Fibroblast of skin of abdomen (primary cell): ENCODE measurements at regions not wholly inside any gene's neighbourhood (a gene's known extent, or its start where the extent isn't known, plus 50 kb on each side); places are given as distances from the start of the nearest gene placed in this dataset.
A peak's percentile ranks its signal among the peaks of the same experiment; 100 is the strongest.

Experiments used
- DNase-seq: peaks from one replicate; pipeline ENCODE4 v3.0.0-alpha.2; 2013

DNA sequence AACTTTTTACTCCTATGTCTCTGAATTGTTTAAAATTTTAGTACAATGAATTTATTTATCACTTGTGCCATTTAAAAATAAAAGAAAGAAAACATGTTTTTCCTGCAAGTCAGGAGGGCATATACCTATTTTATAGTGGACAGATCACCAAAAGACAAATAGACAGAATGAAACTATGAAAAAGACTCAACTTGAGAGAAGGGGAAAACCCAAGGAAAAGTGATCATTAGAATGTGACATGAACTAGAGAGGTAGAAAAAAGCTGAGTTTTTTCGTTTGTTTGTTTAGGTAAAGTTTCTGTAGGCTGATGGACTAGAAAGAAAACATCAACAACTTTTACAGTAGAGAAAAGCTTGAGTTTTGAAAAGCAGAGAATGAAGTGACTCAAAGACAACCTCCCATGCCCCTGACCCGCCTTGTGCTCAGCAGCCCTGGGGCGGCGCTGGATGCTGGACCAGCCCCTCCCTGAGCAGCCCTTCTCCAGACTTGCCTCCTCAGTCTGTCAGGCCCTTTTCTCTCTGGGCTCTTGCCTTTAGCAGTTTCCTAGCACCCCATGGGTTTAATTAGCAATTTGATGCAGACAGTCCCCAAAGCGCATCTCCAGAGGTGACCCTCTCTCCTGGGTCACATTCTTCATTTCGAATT is 95.1 kb upstream of the ARID2 start:
- no peak for DNase-seq

DNA sequence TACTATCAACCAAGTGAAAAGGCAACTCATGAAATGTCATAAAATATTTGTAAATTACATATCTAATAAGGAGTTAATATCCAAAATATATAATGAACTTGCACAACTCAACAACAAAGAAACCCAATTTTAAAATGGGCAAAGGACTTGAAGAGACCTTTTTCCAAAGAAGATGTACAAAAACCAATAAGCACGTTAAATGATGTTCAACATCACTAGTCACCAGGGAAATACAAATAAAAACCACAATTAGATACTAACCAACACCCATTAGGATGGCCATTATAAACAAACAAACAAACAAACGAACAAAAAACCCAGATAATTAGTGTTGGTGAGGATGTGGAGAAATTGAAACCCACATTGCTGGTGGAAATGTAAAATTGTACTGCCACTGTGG is 92.3 kb upstream of the ARID2 start:
- no peak for DNase-seq

DNA sequence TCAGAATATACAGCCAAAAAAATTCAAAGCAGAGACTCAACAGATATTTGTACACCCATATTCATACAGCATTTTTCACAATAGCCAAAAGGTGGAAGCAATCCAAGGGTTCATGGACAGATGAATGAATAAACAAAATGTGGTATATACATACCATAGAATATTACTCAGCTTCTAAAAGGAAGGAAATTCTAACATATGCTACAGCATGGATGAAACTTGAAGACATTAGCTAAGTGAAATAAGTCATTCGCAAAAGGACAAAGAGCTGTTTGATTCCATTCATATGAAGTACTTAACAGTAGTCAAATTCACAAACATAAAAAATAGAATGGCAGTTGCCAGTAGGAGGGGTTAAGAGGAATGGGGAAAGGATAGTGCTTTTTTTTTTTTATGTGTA is 91.8 kb upstream of the ARID2 start:
- DNase-seq = peak; percentile 78

DNA sequence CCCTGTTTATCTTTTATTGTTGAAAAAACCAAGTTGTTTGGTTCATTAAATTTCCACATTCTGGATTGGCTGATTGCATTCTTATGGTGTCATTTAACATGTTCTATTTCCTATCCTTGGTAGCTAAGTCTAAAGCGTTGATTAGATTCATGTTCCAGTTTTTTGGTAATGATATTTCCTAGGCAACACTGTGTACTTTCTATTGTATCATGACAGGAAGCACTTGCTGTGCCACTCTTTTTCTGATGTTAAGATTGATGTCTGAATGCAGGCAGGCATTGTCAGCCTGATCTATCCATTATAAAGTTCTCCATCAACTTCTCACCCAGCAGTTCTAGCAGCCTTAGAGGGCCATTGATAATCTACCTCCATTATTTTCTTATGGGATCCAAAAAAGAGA is 91.1 kb upstream of the ARID2 start:
- no peak for DNase-seq

DNA sequence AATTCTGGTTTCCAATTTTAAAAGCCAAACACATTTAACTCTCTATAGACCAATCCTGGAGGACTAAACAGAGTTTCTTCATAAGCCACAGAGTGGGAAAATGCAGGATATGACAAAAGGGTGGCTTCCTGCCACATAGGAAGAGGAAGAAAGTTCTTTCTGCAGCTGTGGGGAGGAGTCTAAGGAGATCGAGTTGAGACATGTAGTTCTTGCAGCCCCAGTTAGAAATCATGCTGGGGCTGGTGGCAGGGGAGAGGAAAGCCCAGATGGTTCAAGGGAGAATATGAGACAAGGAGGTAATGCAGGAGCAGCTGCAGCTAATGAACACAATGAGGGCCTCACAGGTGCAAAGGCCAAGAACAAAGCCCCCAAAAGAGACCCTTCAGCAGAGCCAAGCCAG is 85.0 kb upstream of the ARID2 start:
- peak; percentile 38 for DNase-seq

DNA sequence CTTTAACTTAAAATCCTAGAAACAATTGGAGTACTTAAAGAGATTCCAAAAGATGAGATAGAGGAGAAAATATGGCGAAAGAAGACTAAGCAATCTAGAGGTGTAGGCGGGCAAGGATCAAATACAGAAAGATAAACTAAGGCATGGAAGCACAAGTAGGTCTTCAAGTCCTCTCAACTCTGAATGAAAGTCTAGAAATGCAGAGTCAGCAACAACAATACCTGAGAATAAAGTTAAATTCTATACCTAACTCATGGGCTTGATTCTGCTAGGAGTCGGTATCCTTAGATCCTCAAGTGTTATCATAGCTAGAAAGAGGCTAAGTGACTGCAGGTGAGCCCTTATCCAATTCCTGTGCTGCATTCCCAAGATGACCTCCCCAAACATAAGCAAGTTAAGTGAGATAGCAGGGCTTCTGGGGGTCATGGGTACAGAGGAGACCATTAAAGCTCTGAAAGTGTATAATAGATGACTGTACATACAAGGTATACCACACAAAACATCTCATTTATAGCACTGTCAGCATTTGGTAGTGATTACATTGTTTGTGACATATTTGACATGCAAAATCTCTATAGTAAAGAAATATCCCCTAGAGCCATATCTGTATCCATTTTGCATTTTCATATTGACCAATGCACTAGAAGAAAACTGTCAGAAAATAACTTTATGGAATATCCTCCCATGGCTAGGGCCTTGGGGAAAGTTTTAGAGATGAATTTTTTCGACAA is 82.5 kb upstream of the ARID2 start:
- DNase-seq = no peak

DNA sequence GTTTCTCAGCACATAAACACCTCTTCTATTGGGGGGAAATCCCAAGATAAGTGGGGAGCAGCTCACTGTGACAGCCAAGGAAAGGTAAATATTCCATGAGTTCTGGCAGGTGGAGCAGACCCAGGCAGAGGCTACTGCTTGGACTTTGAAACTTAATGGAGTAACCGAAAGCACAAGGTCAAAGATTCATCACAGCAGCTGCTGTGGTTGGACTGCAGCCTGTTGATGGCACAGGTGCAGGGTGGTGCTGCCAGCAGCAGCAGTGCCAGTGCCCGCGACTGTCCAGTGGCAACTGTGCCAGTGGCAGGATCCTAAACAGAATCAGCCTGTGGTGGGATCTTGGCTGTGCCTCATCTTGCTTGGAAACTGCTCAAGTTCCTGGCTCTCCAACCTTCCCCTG is 81.4 kb upstream of the ARID2 start:
- no peak for DNase-seq

DNA sequence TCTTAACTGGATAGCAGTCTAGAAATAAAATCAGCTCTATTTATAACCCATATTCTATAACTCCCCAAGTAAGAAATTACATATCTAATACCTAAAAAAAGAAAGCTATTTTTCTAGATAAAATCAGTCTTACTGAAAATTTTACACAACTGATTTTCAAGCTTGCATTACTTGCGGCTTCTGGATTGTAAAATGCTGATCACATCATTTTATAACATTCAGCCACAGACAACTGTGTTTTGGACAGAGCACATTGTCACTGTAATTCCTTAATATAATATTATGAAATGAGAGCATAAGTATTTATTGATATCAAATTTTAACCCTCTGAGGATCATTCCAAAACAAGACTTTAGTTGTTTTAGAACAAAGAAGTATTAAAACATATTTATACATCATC is 78.5 kb upstream of the ARID2 start:
- no peak for DNase-seq

DNA sequence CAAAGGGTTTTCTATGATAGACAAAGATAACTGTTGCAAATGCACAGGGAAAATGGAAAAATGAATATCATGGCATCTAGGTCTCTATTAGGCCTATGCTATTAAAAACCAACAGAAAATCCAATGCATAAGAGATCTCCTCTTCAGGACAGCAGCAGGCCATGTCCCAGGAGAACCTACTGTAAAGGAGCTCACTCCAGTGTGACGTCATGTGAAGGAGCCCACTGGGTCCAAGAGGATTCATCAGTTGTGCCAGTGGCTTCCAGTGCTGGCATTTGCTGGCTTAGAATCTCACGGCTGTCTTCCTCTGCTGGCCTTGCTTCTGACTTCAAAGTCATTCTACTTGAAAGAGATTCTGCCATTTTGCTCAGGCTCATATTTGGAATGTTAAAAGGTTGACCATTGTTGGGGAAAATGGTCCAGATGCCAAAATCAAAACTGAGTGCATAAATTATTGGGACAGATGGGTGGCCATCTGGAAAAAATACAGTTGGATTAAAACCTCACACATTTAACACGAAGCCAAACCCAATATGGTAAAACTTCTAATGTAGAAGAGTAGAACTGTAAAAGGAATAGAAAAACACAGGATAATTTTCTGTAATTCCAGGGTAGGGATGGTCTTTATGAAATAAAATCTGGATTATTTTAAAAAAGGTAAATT is 75.4 kb upstream of the ARID2 start:
- no peak for DNase-seq

DNA sequence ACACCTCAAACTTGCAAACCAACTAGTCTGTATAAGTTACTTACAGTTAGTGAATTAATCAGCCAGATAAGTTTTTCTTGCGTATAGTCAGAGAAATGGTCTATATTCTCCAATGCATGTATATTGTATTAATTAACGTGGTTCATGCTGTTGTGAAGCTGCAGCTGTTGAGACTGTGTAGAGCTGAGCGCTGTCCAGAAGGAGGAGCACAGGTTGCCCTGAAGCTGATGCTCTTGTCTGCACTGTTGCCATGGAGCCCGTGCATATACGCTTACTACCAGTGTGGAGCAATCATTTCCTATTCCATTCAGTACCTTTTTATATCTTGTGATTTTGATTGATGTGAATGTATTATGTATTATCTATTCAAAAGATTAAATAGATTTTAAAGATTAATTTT is 74.3 kb upstream of the ARID2 start:
- no peak for DNase-seq

DNA sequence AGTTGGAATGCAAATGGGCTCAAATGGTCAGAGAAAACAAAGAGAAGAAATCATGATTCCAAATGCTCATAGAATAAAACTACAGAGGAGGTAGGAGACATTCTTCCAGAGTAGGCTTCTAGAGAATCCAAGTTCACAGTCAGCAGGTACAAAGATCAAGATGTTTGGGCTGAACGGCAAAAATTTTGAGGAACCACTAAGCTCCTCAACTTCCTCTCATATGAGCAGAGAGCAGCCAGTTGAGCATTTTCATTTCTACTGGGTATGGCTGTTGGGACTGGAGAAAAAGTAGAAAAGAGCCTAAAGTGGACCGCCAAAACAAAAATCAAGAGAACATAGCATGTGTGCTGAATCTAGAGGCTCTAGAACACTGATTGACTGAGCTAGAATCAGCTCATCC is 73.8 kb upstream of the ARID2 start:
- no peak for DNase-seq

DNA sequence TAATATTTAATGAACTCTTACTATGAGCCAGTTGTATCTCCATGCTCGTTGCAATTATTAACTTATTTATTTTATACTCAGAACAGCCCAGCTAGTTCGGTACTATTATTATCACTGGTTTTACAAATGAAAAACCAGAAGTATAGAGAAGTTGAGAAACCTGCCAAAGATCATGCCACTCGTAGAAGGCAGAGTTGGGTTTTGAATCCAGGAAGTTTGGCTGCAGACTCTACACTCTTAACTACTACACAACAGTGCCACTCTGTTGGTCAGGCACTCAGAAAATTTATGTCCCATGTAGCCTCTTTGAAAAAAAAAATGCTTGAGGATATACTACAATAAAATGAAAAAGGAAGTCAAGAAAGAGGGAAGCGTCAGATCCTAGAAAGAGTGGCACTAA is 71.5 kb upstream of the ARID2 start:
- DNase-seq = no peak

DNA sequence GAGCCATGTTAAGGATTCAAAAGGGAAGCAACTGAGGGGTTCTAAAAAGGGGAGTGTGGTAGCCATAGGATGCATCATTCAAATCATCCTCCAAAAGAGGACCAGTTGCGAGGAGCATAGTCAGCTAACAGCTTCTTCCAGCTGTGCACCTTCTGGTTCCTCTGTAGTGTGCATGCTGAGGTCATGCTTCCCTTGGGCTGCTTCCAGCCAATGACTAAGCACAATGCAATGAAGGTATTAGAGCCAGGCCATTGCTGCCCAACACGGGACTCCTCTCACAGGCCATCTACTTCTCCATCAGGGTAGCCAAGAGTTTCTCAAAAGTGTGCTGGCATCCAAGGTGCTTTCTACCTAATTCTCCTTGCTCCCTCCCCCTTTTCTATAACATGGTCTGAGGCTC is 69.2 kb upstream of the ARID2 start:
- DNase-seq = peak; percentile 59

DNA sequence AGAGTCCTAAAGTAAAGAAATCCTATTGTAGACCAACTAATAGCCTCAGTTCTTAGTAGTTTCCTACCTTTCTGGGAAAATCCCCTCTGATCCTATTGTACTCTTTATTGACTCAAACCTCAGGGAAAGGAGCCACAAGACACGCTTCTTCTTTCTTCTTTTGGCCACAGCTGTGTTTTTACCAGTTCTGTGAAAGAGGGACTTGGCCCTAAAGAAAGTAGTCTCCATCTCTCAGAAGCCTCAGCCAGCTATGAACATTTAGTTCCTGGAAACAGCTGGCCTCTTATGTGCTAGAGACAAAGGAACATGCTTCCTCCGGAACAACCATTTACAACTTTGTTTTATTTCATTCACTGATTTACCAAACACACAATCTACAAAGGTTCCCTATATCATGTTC is 66.1 kb upstream of the ARID2 start:
- no peak for DNase-seq

DNA sequence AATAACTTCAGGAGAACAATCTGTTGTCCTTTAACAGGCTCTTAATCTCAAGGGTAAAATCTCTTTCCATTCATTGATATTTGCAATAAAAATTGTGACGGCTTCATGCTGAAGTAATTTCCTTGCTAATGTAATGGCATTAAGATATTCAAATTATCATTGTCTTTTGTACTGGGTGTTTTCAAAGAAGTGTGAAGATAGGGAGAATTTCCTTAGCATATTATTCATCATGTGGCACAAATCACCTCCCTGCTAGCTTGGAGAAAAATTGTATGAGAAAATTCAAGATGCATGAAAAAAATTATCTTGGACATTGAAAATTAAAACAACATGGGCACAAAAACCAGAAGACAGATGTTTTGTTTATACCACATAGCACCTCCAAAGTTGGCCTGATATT is 63.6 kb upstream of the ARID2 start:
- no peak for DNase-seq

DNA sequence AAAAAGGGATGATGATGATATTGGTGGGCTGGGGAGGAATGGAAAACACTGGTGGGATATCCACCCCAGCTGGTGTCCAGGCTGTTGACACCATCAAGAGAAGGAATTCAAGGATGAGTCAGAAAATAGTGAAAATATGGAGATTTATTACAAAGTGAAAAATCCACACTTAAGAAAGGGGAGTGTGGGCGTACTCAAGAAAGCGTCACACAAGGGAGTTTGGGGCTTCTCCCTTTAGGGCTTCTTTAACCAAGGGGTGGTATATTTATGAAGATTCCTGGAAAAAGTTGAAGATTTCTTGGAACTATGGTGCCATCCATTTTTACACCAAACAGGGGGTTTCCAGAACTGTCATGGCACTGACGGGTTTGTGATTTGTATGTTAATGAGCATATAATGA is 63.1 kb upstream of the ARID2 start:
- DNase-seq = no peak

DNA sequence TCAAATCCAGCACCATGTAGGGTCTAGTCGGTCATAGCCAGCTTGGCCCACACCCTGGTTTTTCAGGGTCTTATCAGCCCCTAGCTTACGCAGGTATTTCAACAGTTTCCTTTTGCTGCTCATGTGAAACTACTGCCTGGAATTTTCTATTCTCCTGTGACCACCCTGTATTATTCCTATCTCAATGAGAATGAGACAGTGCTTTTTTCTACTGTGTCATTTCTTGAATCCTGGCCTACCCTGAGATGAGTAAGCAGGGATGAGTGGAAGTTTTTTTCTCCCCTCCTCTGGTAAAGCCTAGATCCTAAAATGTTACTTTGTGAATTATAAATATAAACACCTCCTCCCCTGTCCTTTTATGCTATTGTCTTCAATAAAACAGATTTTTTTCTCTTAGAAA is 62.7 kb upstream of the ARID2 start:
- no peak for DNase-seq

DNA sequence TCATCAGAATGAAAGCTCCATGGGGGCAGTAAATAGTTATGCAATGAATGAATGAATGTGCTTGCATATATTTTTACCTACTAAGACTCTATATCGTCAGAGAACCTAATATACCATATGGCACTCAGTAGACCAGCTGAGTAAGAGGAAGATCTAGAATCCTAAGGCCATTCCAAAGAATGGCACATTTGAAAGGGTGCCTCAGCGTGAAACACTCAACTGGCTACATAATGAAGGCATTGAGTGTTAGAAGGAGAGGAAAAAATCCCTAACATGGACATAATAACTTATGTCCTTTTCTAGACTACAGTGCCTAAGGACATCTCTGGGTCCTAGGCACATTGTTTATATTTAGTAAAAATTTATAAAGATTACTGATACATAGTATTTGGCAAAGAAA is 61.7 kb upstream of the ARID2 start:
- no peak for DNase-seq

DNA sequence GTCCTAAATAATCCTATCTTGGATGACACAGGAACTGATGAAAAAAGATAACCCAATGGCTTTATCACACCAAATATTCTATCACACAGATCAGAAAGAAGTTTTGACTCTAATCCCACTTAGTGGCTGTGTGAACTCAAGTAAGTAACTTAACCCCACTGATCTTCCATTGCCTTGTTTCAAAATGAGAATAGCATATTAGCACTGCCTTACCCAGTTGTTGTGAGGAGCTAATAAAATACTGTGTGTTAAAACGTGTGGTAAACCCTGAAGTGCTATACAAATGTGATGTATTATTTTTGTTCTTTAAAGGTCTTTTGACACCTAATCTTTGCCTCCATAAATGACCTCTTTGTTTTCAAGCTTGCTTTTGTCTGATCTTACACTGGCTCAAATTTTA is 60.9 kb upstream of the ARID2 start:
- no peak for DNase-seq

DNA sequence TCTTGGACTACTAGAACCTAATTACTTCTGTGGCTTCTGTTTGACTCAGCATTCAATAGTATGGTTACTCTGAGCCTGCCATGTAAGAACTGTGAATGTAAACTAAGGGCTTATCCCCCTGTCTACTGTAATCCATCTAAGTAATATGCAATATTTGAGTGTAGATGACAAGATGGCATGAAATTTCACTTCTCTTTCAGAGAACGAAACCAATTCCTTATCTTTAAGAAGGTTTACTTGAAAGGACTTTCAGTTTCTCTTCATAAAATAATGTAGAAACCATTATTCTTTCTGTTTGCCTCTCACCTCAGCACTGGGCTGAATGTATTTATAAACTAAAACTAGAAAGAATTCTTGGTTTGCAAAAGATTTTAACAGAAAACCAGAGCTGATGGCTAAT is 60.4 kb upstream of the ARID2 start:
- DNase-seq = no peak

DNA sequence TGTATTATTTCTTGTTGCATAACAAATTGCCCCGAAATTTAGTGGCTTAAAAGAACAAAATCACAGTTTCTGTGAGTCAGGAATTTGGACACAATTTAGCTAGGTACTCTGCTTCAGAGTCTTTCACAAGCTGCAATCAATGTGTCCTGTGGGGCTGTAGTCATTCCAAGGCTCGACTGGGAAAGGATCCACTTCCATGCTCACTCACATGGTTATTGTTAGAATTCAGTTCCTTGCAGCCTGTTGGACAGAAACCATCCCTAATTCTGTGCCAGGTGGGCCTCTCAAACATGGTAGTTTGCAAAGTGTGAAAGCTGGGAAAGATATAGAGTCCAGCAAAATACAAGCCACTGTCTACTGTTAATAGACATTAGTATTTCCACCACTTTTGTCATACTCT is 59.7 kb upstream of the ARID2 start:
- DNase-seq = no peak

DNA sequence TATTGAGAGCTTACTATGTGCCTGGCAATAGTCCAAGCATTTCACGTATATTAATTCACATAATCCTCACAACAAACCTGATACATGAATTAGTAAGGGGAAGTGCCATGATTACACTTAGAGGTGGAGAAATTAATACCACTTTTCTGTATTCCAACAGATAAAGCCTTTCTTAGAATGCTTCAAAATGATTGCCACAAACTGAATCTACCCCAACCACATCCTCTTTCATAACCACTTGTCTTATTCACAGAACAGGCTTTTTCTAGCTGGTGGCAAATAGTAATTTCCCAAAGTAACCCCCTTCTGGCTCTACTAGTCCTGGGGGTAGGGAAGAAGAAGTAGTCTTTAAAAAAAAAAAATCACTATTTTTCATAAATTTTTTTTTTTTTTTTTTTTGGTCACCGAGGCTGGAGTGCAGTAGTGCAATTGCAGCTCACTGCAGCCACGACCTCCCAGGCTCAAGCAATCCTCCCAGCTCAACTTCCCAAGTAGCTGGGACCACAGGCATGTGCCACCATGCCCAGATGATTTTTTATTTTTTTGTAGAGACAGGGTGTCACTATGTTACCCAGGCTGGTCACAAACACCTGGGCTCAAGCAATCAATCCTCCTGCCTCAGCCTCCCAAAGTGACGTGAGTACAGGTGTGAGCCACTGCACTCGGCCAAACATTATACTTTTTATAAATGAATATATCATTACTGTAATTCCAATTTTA is 59.0 kb upstream of the ARID2 start:
- no peak for DNase-seq

DNA sequence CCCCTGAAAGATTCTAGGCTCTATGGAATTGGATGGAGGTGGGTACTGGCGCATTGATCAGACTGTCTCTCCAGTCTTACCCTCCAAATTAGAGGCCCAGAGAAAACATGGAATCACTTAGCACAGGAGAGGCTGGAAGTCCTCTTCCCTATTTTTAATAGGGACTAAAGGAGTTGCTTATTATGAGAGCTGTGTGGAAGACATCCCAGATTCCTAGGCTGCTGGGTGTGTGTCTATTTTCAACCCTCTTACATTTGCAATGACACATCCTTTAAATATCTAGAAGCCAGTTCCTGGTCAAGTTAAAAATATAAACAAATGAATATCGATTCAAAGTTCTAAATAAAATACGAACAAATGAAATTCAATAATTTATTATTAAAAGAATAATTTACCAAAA is 58.3 kb upstream of the ARID2 start:
- no peak for DNase-seq
